C1 segment of cervical spinal cord (tissue), 14 donors: ENCODE measurements at regions not wholly inside any gene's neighbourhood (a gene's known extent, or its start where the extent isn't known, plus 50 kb on each side); places are given as distances from the start of the nearest gene placed in this dataset.

Source experiments
- DNase-seq, 14 donors: peaks; one replicate each; lab custom pipeline; 2025; lab: John Stamatoyannopoulos, UW

DNA sequence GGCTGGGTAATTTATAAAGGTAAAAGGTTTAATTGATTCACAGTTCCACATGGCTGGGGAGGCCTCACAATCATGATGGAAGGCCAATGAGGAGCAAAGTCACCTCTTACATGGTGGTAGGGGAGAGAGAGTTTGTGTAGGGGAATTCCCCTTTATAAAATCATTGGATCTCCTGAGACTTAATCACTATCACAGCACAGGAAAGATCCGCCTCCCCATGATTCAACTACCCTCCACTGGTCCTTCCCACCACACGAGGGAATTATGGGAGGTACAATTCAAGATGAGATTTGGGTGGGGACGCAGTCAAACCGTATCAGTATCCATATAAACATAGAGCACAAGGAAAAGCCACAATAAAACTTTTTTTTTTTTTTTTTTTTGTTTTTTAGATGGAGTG, 172.6 kb upstream of the PIEZO2 start:
- DNase-seq, result no peak

DNA sequence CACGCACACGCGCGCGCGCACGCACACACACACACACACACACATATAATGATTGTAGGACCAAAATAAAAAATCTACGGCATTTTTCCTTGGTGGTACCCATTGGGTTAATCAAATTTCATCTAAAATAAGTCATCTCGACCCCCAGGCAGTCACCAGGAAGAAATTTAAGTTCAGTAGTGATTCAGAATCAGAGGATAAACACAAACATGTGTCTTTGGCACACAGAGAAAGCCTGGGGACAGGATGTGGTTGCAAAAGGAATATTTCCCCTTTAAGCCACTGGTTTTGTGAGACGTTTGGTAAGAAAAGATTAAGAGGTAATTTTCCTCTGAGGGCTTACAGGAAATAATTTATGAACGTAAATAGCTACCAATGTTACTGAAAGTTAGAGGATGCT, 171.6 kb upstream of the PIEZO2 start:
- no peak for DNase-seq

DNA sequence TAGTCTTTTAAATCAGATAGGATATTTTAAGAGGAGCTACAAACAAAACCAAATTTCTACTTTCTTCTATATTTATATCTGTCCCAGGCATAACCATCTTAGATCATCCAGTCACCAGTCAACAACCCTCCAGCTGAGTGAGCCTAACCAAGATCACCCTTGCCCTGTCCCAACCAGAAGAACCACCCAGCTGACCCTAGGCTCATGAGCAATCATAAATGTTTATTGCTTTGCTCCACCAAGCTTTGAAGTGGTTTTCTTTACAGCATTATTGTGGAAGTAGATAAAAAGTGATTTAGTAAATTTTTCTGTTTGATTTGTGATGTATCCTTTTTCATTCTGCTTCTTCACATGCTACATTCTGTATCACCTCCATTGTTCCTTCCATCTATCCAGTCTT, 167.2 kb upstream of the PIEZO2 start:
- DNase-seq, result no peak

DNA sequence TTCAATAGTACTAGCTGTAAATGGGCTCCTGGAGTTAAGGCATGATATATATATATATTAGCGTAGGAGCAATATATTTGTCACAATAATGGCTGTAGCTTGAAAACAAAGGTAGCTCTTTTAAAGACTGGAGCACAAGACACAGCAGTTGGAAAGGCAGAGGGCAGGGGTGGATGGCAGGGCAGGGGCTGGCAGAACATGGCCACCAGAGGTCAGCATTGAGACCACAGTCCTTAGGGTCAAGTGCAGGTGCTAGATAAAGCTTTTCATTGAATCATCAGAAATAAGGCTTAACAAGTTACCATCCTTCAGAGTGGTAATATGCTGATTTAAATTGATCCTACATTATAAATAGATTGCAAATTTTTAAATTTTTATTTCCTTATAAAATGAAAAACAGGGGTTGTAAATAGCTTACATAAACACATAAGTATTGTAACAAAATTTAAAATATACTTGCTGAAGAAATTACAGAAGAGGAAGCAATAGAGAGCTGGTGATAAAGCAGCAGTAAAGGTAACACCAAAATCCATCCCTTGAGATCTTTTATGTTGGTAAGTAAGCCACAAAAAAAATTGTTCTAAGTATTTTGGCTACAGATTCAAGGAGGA, 161.2 kb upstream of the PIEZO2 start:
- DNase-seq, result peak in 3 of 14 donors; percentile 1 to 23 (median 3)

GRCh38 chr18:11309172-11309571, 159.8 kb upstream of the PIEZO2 start:
- no peak for DNase-seq

- DNase-seq, result no peak
These were observed 159.1 kb upstream of the PIEZO2 start for GRCh38 chr18:11308499-11308898.

DNA sequence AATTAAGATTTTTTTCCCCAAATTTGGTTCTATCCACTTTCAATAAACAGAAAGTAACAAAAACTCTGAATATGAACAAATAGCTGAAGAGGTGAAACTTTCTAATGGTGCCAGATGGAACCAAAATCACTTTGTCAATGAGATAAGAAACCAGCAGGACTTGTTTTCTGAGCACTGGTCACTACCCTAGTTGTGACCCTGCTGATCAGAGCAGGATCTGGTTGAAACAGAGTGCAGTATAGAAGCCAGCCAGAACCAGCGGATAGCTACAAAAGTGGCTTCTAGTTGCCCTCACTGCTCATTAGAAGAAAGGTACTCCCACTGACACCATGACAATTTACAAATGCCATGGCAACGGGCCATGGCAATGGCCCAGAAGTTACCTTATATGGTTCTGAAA, 158.3 kb upstream of the PIEZO2 start:
- DNase-seq, result no peak

DNA sequence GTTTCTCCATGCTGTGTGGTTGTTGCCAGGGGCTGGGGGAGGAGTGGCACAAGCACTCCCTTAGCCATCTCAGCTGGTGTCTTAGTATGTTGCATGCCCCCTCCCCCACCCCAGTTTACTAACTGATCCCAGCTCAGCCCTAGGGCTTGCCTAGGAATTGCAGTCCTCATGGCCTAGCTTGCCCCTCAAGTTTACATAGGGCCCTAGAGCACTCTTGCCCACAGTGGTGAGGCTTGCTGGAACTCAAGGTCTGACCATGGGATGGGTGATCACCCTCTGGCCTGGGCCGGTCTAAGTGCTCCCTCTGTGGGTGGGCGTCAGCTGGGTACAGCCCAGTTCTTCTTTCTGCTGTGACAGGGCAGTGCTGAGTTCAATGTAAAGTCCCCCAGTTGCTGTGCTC, 156.1 kb upstream of the PIEZO2 start:
- DNase-seq, result no peak

DNA sequence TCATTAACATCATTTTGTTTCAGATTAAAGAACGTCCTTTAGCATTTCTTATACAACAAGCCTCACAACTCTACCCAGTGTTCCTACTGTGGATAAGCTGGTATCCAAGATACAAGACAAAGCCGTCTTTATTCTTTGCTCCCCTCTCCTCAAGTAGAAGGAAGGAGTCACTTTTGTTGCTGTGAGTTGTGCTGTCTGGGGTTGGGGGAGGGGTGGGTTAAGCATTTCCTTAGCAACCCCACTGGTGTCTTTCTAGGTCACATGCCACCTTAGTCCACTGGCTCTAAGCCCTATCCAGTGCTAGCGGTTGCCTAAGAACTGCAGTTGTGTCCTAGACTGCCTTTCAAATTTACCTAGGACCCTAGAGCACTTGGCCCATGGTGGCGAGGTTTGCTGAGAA, 155.6 kb upstream of the PIEZO2 start:
- DNase-seq, result no peak

DNA sequence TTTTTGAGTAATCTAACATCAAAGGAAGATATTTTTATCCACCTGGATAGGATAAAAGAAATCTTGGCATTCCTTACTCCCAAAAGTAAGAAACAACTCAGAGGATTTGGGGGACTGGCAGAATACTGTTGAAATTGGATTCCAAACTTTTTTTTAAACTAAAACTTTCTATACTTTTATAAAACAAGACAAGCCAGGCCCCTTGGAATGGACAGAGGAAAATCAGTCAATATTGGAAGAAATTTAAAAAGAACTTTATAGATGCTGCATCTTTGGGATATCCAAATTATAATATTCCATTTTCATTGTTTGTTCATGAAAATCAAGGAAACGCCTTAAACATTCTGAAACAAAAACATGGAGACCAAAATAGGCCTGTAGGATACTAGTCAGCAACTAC, 147.6 kb upstream of the PIEZO2 start:
- DNase-seq, result no peak

DNA sequence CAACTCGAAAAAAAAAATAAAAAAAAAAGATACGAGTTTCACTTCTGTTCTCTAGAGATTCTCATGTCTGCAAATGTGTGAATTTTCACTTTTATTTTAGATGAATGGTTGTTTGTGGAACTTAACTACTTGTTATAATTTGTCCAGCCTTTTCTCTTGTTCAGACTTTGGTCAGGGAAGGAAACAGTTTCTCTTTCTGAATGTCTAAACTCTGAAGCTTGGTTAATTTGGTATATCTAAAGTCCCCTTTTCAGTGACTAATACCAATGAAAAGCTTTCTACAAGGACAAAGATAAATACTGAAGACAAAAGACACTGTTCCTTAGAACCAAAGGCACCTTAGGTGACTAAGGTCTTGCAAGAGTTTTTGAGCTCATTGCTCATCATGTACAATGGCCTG, 144.4 kb upstream of the PIEZO2 start:
- DNase-seq, result no peak

DNA sequence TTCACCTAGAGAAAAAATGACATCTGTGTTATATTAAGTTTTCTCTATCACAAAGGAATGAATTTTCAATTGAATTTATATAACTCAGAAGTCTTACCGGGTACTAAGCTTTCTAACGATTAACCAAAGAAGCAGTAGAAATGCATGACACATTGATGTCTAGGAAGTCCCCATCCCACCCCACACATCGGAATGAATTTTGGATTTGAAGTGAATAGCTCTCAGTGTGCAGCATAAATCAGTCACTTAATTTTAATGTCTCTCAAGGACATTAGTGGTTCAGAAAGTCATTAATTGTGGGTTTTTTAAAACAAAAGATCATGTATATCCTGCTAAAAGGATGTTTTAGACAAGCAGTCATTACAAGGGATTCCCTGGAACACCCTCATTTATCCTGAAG, 141.4 kb upstream of the PIEZO2 start:
- DNase-seq, result no peak

DNA sequence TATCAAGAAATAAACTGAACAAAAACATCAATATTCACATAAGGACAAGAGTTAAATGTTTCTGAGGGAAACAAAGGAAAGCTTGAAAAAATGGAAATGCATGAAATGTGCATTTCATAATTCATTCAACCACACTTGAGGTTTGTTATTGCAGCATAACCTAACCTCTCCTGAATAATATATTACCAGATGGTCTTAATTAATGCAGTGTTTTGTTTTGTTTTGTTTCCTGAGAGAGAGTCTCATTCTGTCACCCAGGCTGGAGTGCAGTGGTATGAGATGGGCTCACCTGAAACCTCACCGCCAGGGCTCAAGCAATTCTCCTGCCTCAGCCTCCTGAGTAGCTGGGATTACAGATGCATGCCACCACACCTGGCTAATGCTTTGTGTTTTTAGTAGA, 139.9 kb upstream of the PIEZO2 start:
- DNase-seq, result no peak

GRCh38 chr18:11288401-11288800, 139.0 kb upstream of the PIEZO2 start:
- no peak for DNase-seq

- no peak for DNase-seq
These were observed 137.1 kb upstream of the PIEZO2 start for GRCh38 chr18:11286431-11286830.

DNA sequence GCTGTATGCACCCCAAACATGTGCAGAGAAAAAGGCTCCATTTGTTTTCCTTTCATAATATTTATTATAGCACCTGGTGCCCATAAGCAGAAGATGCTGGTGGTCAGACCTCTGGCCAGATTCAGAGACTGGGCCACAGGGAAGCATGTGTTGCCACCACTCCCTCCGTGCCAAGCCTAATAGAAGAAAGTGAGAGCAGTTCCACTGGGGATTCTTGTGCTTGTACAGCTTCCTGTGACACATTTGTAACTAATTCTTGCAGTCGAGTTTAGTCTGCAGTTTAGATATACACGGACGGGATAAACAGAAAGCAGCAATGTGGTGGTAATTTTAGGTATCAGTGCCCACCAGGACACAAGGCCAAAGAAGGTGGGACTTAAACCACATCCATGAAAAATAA, 135.4 kb upstream of the PIEZO2 start:
- DNase-seq, result no peak

DNA sequence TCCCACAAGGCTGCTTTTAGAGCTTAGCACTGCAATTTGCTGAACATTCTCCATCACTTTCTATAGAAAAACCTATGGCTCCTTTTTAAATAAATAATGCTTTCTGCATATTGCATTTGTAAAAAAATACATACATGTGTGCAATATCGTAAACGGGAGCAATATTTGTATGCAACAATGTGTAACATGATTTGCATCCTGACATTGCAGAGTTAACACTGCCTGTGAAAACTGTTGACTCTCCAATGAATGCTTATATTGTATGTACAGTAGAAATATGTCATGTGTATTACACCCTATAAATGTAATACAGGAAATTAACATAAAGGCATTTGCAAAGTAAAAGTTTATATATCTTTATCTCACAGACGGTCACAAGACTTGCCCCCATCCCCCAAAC, 135.0 kb upstream of the PIEZO2 start:
- DNase-seq, result no peak

- no peak for DNase-seq
These were observed 134.3 kb upstream of the PIEZO2 start for GRCh38 chr18:11283479-11284161.

GRCh38 chr18:11279461-11279860, 130.1 kb upstream of the PIEZO2 start:
- DNase-seq, result no peak

DNA sequence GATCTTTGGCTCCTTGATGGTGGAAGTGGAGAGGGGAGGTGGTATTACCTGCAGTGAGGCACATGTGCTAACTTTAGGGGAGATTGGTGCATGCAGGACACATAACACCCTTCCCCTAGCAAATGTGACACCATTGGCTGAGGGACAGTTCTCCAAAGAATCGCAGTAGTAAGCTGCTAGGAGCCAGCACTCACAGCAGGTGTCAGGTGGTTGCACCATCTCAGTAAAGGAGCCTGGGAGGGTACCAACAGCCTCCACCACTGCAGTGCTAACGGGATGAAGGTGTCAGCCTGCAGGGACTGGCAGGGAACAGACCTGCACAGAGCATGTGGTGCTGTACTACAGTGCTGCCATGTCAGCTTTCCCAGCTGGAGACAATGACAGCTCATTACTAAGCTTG, 127.3 kb upstream of the PIEZO2 start:
- DNase-seq, result no peak

DNA sequence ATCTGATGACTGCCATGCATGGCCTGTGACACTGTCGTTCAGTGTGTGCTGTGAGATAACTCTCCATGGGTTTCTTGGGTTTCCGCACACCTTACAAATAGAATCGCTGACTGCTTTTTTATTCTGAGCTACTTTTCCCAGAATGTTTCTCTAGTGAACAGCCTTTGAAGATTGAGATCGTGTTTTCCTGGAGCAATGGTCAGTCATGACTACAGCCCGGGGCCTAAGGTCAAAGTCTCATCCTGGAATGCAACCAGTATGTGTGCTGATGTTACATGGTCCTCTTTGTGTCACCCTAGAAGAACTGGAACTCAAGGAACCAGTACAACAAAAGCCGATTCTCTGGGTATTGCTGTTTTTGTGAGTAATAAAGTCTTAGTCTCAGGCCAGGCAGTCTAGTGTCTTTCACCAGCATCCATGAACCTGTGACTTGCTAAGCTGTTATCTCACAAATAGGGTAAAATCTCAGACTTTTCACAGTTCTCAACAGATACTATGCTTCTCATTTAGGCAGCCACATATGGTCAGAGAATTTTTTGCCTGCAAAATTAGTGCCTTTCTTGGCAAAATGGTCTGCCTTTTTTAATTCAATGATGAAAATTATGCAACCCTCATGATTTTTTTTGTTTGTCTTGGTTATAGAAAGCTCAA, 124.9 kb upstream of the PIEZO2 start:
- no peak for DNase-seq

- no peak for DNase-seq
These were observed 123.1 kb upstream of the PIEZO2 start for GRCh38 chr18:11272516-11272915.

GRCh38 chr18:11271954-11272353, 122.6 kb upstream of the PIEZO2 start:
- no peak for DNase-seq
